Chondrocyte (in vitro differentiated cells): ENCODE measurements at regions not wholly inside any gene's neighbourhood (a gene's known extent, or its start where the extent isn't known, plus 50 kb on each side); places are given as distances from the start of the nearest gene placed in this dataset.

Experiments used
- DNase-seq: peaks from one replicate; pipeline ENCODE4 v3.0.0; 2021; ENCODE audit warnings: mixed read lengths, low spot score
- H3K27ac Mint-ChIP-seq: one replicate; pipeline ENCODE4 v1.8.0; 2021; ENCODE audit warnings: mild to moderate bottlenecking, moderate library complexity, mixed read lengths; ENCODE audit not compliant: unreplicated experiment
- H3K27me3 Mint-ChIP-seq: 2 replicates; pipeline ENCODE4 v1.8.0; 2021; ENCODE audit warnings: low read depth, mixed read lengths
- H3K36me3 Mint-ChIP-seq: 2 replicates; pipeline ENCODE4 v1.8.0; 2021; ENCODE audit warnings: low read depth, mixed read lengths
- H3K4me1 Mint-ChIP-seq: 2 replicates; pipeline ENCODE4 v1.8.0; 2021; ENCODE audit warnings: low read depth, mild to moderate bottlenecking, mixed read lengths
- H3K4me3 Mint-ChIP-seq: one replicate; pipeline ENCODE4 v1.8.0; 2021; ENCODE audit warnings: mild to moderate bottlenecking, moderate library complexity, mixed read lengths; ENCODE audit not compliant: unreplicated experiment
- H3K9me3 Mint-ChIP-seq: 2 replicates; pipeline ENCODE4 v1.8.0; 2021; ENCODE audit warnings: low read depth, mixed read lengths
- CTCF ChIP-seq: fragments of 200-600 bp; sonication (generic); IDR thresholded peaks from 2 replicates; pipeline ENCODE4 v1.5.0; 2021; ENCODE audit warnings: antibody characterized with exemption, mild to moderate bottlenecking, moderate library complexity

DNA sequence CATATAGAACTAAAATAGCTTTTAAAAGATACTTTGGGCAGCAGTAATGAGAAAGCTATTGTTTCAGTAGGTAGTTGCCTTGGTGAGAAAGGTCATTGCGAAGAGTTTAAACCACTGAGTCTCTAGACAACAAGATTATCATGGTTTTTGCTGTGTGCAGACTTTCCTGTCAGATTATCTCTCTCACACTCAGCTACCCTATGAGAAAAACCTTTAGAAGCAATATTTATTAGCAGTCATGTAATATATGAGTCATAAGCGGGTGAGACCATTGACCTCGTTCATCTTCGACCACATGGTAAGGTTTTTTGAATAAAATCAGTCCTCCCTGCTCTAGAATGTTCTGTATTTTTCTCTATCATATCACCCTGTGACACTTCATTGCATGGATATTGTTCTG is 59.9 kb downstream of the GPR65 start:
- Mint-ChIP-seq H3K4me3 (no peak overlapping the region), H3K27ac (no peak overlapping the region), H3K4me1 (no peaks in the 10 kb centered on the region), H3K9me3 (peaks cover 3% of the 10 kb centered on the region), H3K36me3 (no peaks in the 10 kb centered on the region), H3K27me3 (no peaks in the 10 kb centered on the region)
- TF ChIP-seq CTCF = no peak
- DNase-seq = no peak

DNA sequence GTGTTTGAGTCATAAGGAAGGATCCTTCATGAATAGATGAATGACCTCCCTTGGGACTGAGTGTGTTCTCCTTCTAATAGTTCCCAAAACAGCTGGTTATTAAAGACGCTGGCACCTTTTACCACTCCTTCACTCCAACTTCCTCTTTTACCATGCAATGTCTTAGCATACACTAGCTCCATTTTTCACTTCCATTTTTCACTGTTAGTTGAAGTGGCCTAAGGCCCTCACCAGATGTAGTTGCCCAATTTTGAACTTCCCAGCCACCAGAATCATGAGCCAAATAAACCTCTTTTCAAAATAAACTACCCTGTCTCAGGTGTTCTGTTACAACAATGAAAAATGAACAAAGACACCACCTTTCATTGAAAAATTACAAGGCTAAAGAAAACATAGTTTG is 64.7 kb downstream of the GPR65 start:
- no peak overlapping the region for H3K27ac Mint-ChIP-seq
- peaks cover 4% of the 10 kb centered on the region for H3K9me3 Mint-ChIP-seq
- H3K36me3 Mint-ChIP-seq = no peaks in the 10 kb centered on the region
- TF ChIP-seq CTCF = no peak
- H3K4me3 Mint-ChIP-seq = no peak overlapping the region
- no peak for DNase-seq
- no peaks in the 10 kb centered on the region for H3K4me1 Mint-ChIP-seq
- no peaks in the 10 kb centered on the region for H3K27me3 Mint-ChIP-seq

DNA sequence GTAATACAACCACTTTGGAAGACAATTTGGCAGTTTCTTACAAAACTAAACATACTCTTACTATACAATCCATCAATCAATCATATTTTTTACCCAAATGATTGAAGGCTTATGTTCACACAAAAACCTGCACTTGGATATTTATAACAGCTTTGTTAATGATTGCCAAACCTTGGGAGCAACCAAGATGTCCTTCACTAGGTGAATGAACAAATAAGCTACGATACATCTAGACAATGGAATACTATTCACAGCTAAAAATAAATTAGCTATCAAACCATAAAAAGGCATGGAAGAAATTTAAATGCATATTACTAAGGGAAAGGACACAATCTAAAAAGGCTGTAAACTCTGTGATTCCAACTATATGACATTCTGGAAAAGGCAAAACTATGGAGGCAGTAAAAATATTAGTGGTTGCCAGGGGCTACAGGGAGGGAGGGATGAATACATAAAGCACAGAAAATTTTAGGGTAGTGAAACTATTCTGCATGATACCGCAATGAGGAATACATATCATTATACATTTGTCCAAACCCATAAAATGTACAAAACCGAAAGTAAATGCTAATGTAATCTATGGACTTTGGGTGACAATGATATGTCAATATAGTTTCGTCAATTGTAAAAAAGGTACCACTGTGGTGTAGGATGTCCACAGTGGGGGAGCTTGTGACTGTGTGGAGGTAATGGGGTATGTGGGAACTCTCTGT is 70.5 kb downstream of the GPR65 start:
- DNase-seq = no peak
- Mint-ChIP-seq H3K4me3 (no peak overlapping the region), H3K27me3 (peaks cover 4% of the 10 kb centered on the region), H3K9me3 (no peaks in the 10 kb centered on the region), H3K4me1 (no peaks in the 10 kb centered on the region), H3K27ac (no peak overlapping the region), H3K36me3 (no peaks in the 10 kb centered on the region)
- TF ChIP-seq CTCF = no peak

DNA sequence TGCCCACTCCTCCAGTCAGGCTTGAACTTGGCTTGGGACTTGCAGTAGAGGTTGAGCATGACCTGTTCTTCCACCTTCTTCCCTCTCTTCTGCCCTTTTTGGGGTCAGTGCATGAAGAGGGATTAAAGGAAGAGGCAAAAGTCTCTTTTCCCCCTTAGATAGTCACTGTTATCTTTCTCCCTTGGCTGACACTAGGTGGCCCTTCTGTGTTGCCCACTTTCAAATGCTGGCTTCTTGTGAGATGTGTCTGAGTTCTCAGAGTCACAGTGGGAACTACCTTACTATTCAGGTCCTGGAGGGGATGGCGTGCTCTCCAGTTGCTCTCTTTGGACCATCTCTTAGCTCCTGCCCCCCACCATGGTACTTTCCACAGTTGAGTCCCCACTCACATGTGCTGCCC is 73.6 kb downstream of the GPR65 start:
- TF ChIP-seq CTCF = no peak
- peaks cover 4% of the 10 kb centered on the region for H3K27me3 Mint-ChIP-seq
- H3K4me3 Mint-ChIP-seq = no peak overlapping the region
- DNase-seq = no peak
- no peaks in the 10 kb centered on the region for H3K36me3 Mint-ChIP-seq
- H3K9me3 Mint-ChIP-seq = no peaks in the 10 kb centered on the region
- no peak overlapping the region for H3K27ac Mint-ChIP-seq
- no peaks in the 10 kb centered on the region for H3K4me1 Mint-ChIP-seq

GRCh38 chr14:88079624-88080023 is 74.7 kb downstream of the GPR65 start:
- no peaks in the 10 kb centered on the region for H3K4me1 Mint-ChIP-seq
- no peaks in the 10 kb centered on the region for H3K9me3 Mint-ChIP-seq
- H3K36me3 Mint-ChIP-seq = no peaks in the 10 kb centered on the region
- DNase-seq = no peak
- peaks cover 7% of the 10 kb centered on the region for H3K27me3 Mint-ChIP-seq
- no peak overlapping the region for H3K4me3 Mint-ChIP-seq
- TF ChIP-seq CTCF = no peak
- H3K27ac Mint-ChIP-seq = no peak overlapping the region
